Loucy (cell line): ENCODE measurements at regions not wholly inside any gene's neighbourhood (a gene's known extent, or its start where the extent isn't known, plus 50 kb on each side); places are given as distances from the start of the nearest gene placed in this dataset.

ENCODE experiments used
- CTCF ChIP-seq: fragments of 200-600 bp; sonication (generic); conservative IDR thresholded peaks from 2 replicates; pipeline ENCODE4 v1.5.1; 2014; ENCODE audit warnings: mild to moderate bottlenecking, antibody characterized with exemption, low read length
- EZH2phosphoT487 ChIP-seq: fragments of 200-600 bp; IDR thresholded peaks from 2 replicates; pipeline ENCODE4 v1.6.1; 2018; ENCODE audit warnings: antibody characterized with exemption, mild to moderate bottlenecking, moderate library complexity, borderline replicate concordance

- no peak for TF ChIP-seq CTCF
- no peak for TF ChIP-seq EZH2phosphoT487
Observed at GRCh38 chr11:56886455-56886854, 102.3 kb upstream of the OR5AK2 start.
